Natural killer cell (primary cell): ENCODE measurements at regions not wholly inside any gene's neighbourhood (a gene's known extent, or its start where the extent isn't known, plus 50 kb on each side); places are given as distances from the start of the nearest gene placed in this dataset.

ENCODE experiments used
- ATAC-seq, 3 donors: fragments of 150-1000 bp in 2 of 3; fragments of 200-7000 bp in 1 of 3; cut with Tn5 transposase; 1 replicate in 1 of 3; 2 replicates in 2 of 3; pipeline ENCODE4 v1.10.0; 2021; ENCODE audit warnings: mild to moderate bottlenecking in 2 of 3, moderate library complexity in 2 of 3
- DNase-seq, 2 donors: peaks; one replicate each; pipeline versions ENCODE4 v3.0.0 to v3.0.0-alpha.2; 2013 to 2021; ENCODE audit warnings: mixed read lengths in 1 of 2
- H3K27ac ChIP-seq: one replicate; pipeline ENCODE4 v1.5.1; 2013; ENCODE audit warnings: mild to moderate bottlenecking, low read length
- H3K27me3 ChIP-seq: one replicate; pipeline ENCODE4 v1.6.1; 2013; ENCODE audit warnings: low read length; ENCODE audit not compliant: control insufficient read depth, insufficient read depth
- H3K36me3 ChIP-seq: one replicate; pipeline ENCODE4 v1.6.1; 2013; ENCODE audit warnings: low read length; ENCODE audit not compliant: control insufficient read depth, insufficient read depth
- H3K4me1 ChIP-seq: one replicate; pipeline ENCODE4 v1.6.1; 2013; ENCODE audit warnings: low read length; ENCODE audit not compliant: control insufficient read depth, insufficient read depth
- H3K4me3 ChIP-seq: one replicate; pipeline ENCODE4 v1.5.1; 2013; ENCODE audit warnings: low read length
- H3K9me3 ChIP-seq: one replicate; pipeline ENCODE4 v1.6.1; 2013; ENCODE audit warnings: low read length; ENCODE audit not compliant: control insufficient read depth, insufficient read depth
- H3K27ac Mint-ChIP-seq, 2 donors: one replicate each; pipeline ENCODE4 v1.8.0; 2022; ENCODE audit warnings: mild to moderate bottlenecking in 2 of 2, mixed read lengths in 2 of 2, moderate library complexity in 1 of 2
- H3K27me3 Mint-ChIP-seq, 2 donors: one replicate each; pipeline ENCODE4 v1.8.0; 2022; ENCODE audit warnings: low read depth in 2 of 2, mixed read lengths in 2 of 2
- H3K36me3 Mint-ChIP-seq: one replicate; pipeline ENCODE4 v1.8.0; 2022; ENCODE audit warnings: mixed read lengths
- H3K4me1 Mint-ChIP-seq, 2 donors: one replicate each; pipeline ENCODE4 v1.8.0; 2022; ENCODE audit warnings: mixed read lengths in 2 of 2
- H3K4me3 Mint-ChIP-seq: one replicate; pipeline ENCODE4 v1.8.0; 2022; ENCODE audit warnings: mild to moderate bottlenecking, moderate library complexity, mixed read lengths
- H3K9me3 Mint-ChIP-seq, 2 donors: one replicate each; pipeline ENCODE4 v1.8.0; 2022; ENCODE audit warnings: mixed read lengths in 2 of 2
- WGBS: methylation state at CpG from one replicate; pipeline ENCODE4 v1.1.7; 2013; ENCODE audit warnings: missing lambda C conversion rate; ENCODE audit not compliant: insufficient coverage; 5-methylcytosine and 5-hydroxymethylcytosine counted together
- intact Hi-C: fragments of 100-400 bp; cut with micrococcal nuclease; formaldehyde crosslinking; loops from one replicate; pipeline ENCODE4 v1.14.2; 2022
- TF ChIP-seq, protein P1 (sequence below): fragments of 200-600 bp; IDR thresholded peaks from one replicate; pipeline ENCODE4 v1.8.0; 2022; ENCODE audit warnings: antibody characterized with exemption

DNA sequence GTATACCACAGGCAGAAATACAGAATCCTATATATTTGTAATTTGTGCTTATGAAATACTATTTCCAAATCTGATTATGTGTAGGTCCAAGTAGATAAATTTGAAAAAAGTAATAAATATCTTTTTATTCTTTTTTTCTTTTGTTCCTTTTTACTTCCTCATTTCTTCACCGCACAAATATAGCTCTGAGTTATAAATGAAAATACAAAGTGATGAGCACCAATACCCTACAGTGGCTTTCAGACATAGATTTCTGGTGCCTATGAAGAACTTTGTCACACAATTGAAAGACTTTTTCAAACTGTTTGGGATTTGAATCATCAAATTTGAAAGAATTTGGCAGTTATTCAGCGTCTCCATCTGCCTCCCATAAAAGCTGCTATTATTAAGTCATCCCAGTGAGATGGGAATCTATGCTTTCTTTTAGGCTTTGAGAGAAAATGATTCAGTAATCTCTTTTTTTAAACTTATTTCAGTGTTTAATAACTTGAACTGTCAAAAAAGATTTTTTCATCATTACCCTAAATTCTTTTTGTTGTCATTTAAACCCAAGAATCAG is 363.6 kb upstream of the GOLIM4 start:
- DNase-seq (no peak), ATAC-seq (no peak)
- TF ChIP-seq, protein P1, sequence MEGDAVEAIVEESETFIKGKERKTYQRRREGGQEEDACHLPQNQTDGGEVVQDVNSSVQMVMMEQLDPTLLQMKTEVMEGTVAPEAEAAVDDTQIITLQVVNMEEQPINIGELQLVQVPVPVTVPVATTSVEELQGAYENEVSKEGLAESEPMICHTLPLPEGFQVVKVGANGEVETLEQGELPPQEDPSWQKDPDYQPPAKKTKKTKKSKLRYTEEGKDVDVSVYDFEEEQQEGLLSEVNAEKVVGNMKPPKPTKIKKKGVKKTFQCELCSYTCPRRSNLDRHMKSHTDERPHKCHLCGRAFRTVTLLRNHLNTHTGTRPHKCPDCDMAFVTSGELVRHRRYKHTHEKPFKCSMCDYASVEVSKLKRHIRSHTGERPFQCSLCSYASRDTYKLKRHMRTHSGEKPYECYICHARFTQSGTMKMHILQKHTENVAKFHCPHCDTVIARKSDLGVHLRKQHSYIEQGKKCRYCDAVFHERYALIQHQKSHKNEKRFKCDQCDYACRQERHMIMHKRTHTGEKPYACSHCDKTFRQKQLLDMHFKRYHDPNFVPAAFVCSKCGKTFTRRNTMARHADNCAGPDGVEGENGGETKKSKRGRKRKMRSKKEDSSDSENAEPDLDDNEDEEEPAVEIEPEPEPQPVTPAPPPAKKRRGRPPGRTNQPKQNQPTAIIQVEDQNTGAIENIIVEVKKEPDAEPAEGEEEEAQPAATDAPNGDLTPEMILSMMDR = no peak
- Mint-ChIP-seq H3K36me3 (peaks cover 7% of the 10 kb centered on the region), H3K9me3 (peaks cover 6 to 14% of the 10 kb centered on the region in 2 donors), H3K4me3 (no peak overlapping the region), H3K27ac (no peak overlapping the region), H3K4me1 (no peaks in the 10 kb centered on the region), H3K27me3 (no peaks in the 10 kb centered on the region)
- Histone ChIP-seq H3K9me3 (no peaks in the 10 kb centered on the region), H3K4me3 (no peak overlapping the region), H3K36me3 (no peaks in the 10 kb centered on the region), H3K27me3 (no peaks in the 10 kb centered on the region), H3K27ac (no peak overlapping the region), H3K4me1 (no peaks in the 10 kb centered on the region)
- WGBS = 45% methylated on average over 2 of the region's 2 CpGs
- intact Hi-C loops = no loop called here

DNA sequence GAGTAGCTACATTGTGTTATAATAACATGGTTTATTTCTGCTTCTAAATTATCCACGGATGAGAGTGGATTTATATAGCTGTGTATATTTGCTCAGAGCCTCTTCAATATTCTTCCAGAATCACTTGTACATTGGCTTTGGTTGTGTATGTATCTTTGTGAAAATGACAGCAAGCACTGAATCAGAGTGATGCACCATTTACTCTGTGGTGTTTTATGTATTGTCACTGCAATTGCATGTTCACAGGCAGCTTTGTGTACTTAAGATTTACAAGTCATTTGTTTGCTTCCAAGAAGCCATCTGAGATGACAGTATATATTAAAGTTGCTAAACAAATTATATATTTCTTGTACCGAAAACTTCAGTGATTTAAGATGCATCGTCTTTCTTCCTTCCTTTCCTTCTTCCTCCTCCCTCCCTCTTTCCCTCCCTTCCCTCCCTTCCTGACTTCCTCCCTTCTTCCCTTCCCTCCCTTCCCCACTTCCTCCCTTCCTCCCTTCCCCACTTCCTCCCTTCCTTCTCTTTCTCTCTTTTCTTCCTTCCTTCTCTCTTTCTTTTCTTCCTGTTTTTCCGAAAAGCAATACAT is 362.3 kb upstream of the GOLIM4 start:
- no peaks in the 10 kb centered on the region for H3K27me3 Mint-ChIP-seq
- TF ChIP-seq, protein P1 = no peak
- no peaks in the 10 kb centered on the region for H3K4me1 Mint-ChIP-seq
- Histone ChIP-seq H3K4me3 (no peak overlapping the region), H3K27me3 (no peaks in the 10 kb centered on the region), H3K4me1 (no peaks in the 10 kb centered on the region), H3K27ac (no peak overlapping the region), H3K9me3 (no peaks in the 10 kb centered on the region), H3K36me3 (no peaks in the 10 kb centered on the region)
- no peak overlapping the region for H3K27ac Mint-ChIP-seq
- intact Hi-C loops = no loop called here
- H3K9me3 Mint-ChIP-seq = peaks cover 6 to 14% of the 10 kb centered on the region in 2 donors
- ATAC-seq (no peak), DNase-seq (no peak)
- H3K4me3 Mint-ChIP-seq = no peak overlapping the region
- WGBS = 79% methylated on average over 4 of the region's 4 CpGs
- peaks cover 7% of the 10 kb centered on the region for H3K36me3 Mint-ChIP-seq

DNA sequence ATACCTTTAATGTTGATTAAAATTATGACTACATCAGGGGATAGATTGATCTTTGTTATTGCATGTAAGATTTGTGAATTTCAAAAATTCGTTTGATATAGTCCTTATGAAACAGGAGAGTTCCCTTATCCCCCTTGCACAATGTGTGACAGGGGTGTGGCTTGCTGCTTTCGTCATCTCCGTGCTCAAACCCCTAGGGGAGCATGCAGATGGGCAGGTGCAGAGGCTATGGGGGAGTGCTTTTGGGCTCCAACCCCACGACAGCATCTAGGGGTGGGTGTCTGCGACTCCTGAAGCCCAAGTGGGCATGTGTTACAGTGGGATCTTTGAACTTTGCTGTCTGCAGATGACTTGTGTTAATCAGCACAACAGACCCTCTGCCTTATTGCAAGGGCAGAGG is 360.1 kb upstream of the GOLIM4 start:
- Histone ChIP-seq H3K9me3 (no peaks in the 10 kb centered on the region), H3K36me3 (no peaks in the 10 kb centered on the region), H3K27me3 (no peaks in the 10 kb centered on the region), H3K4me1 (no peaks in the 10 kb centered on the region), H3K4me3 (no peak overlapping the region), H3K27ac (no peak overlapping the region)
- peaks cover 3 to 10% of the 10 kb centered on the region in 2 donors for H3K9me3 Mint-ChIP-seq
- no peak overlapping the region for H3K27ac Mint-ChIP-seq
- 66% methylated on average over 5 of the region's 5 CpGs for WGBS
- no peaks in the 10 kb centered on the region for H3K4me1 Mint-ChIP-seq
- no peak overlapping the region for H3K4me3 Mint-ChIP-seq
- no peak for ATAC-seq
- intact Hi-C loops = no loop called here
- TF ChIP-seq, protein P1 = no peak
- no peaks in the 10 kb centered on the region for H3K36me3 Mint-ChIP-seq
- DNase-seq = no peak
- H3K27me3 Mint-ChIP-seq = no peaks in the 10 kb centered on the region

DNA sequence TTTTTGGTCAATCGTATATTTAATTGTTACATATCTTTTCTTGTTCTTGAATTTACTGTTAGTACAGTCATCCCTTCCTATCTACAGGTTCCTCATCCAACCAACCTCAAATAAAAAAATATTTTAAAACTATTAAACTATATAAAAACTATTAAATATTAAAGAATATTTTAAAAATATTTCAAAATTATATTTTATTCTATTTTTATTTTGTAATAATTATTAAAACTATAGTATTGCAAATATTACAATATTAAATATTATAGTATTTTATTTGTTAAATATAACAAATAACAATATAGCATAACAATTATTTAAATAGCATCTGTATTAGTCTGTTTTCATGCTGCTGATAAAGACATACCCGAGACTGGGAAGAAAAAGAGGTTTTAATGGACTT is 357.9 kb upstream of the GOLIM4 start:
- WGBS = 74% methylated on average over 1 of the region's 2 CpGs
- Histone ChIP-seq H3K27ac (no peak overlapping the region), H3K4me3 (no peak overlapping the region), H3K9me3 (no peaks in the 10 kb centered on the region), H3K27me3 (no peaks in the 10 kb centered on the region), H3K4me1 (no peaks in the 10 kb centered on the region), H3K36me3 (no peaks in the 10 kb centered on the region)
- Mint-ChIP-seq H3K36me3 (no peaks in the 10 kb centered on the region), H3K4me3 (no peak overlapping the region), H3K9me3 (peaks cover 3 to 8% of the 10 kb centered on the region in 2 donors), H3K27ac (no peak overlapping the region), H3K4me1 (no peaks in the 10 kb centered on the region), H3K27me3 (no peaks in the 10 kb centered on the region)
- TF ChIP-seq, protein P1 = no peak
- DNase-seq (no peak), ATAC-seq (no peak)
- intact Hi-C loops = no loop called here
